Mesothelial cell of epicardium (in vitro differentiated cells): ENCODE measurements at regions not wholly inside any gene's neighbourhood (a gene's known extent, or its start where the extent isn't known, plus 50 kb on each side); places are given as distances from the start of the nearest gene placed in this dataset.
A peak's percentile ranks its signal among the peaks of the same experiment; 100 is the strongest.

ENCODE experiments used
- DNase-seq, 2 experiments: peaks; one replicate each; pipeline ENCODE4 v3.0.0; 2021; ENCODE audit warnings: low spot score in 2 of 2; ENCODE audit not compliant: unreplicated experiment in 2 of 2
- H3K27ac Mint-ChIP-seq: 2 replicates; pipeline ENCODE4 v1.8.0; 2021; ENCODE audit warnings: mixed read lengths
- H3K27me3 Mint-ChIP-seq: 2 replicates; pipeline ENCODE4 v1.8.0; 2021; ENCODE audit warnings: low read depth, mixed read lengths
- H3K36me3 Mint-ChIP-seq: 2 replicates; pipeline ENCODE4 v1.8.0; 2021; ENCODE audit warnings: mixed read lengths
- H3K4me1 Mint-ChIP-seq: 2 replicates; pipeline ENCODE4 v1.8.0; 2021; ENCODE audit warnings: mixed read lengths
- H3K4me3 Mint-ChIP-seq: 2 replicates; pipeline ENCODE4 v1.8.0; 2021; ENCODE audit warnings: mild to moderate bottlenecking, moderate library complexity, mixed read lengths
- H3K9me3 Mint-ChIP-seq: 2 replicates; pipeline ENCODE4 v1.8.0; 2021; ENCODE audit warnings: mixed read lengths
- TF ChIP-seq, protein P1 (sequence below): fragments of 200-600 bp; sonication (generic); IDR thresholded peaks from one replicate; pipeline ENCODE4 v1.5.0; 2021; ENCODE audit warnings: antibody characterized with exemption; ENCODE audit not compliant: unreplicated experiment

DNA sequence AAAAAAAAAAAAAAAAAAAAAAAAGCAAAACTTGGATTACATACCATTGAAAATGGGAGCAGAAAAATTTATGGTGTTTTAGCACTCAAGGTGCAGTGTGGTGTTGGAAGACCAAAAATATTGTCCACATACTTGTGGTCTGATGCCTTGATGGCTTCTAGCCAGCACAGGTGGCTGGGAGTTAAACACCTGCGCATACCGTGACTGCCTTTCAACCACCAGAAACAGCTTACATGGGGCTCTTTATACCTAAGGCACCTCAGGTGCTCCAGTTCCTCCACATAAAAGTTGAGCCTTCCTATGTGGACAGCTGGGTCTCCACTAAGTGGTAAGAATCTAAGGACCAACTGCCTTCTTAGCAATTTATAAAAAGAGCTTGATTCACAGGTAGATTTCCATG, 802.6 kb upstream of the CELF4 start:
- TF ChIP-seq, protein P1, sequence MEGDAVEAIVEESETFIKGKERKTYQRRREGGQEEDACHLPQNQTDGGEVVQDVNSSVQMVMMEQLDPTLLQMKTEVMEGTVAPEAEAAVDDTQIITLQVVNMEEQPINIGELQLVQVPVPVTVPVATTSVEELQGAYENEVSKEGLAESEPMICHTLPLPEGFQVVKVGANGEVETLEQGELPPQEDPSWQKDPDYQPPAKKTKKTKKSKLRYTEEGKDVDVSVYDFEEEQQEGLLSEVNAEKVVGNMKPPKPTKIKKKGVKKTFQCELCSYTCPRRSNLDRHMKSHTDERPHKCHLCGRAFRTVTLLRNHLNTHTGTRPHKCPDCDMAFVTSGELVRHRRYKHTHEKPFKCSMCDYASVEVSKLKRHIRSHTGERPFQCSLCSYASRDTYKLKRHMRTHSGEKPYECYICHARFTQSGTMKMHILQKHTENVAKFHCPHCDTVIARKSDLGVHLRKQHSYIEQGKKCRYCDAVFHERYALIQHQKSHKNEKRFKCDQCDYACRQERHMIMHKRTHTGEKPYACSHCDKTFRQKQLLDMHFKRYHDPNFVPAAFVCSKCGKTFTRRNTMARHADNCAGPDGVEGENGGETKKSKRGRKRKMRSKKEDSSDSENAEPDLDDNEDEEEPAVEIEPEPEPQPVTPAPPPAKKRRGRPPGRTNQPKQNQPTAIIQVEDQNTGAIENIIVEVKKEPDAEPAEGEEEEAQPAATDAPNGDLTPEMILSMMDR, result no peak
- no peak for DNase-seq
- Mint-ChIP-seq H3K4me1 (peaks cover 5% of the 10 kb centered on the region), H3K9me3 (no peaks in the 10 kb centered on the region), H3K27ac (no peak overlapping the region), H3K4me3 (no peak overlapping the region), H3K36me3 (no peaks in the 10 kb centered on the region), H3K27me3 (no peaks in the 10 kb centered on the region)

DNA sequence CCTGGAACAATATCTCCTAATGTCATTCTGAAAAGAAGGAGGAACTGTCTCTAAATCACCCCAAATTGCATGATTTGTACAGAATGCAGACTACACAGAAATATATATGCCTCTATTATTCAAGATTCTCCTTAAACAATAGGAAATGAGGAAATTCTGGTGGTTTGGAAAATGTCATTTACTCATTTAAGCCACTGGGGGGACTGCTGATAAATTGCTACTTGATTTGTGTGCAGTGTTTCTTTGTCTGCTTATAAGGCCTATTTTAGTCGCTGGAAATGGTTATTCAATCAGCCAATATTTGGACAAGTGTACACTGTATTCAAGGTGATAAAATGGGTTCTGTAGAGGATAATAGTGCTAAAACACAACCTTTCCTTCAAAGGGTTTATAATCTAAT, 801.9 kb upstream of the CELF4 start:
- H3K36me3 Mint-ChIP-seq, result no peaks in the 10 kb centered on the region
- no peaks in the 10 kb centered on the region for H3K27me3 Mint-ChIP-seq
- H3K9me3 Mint-ChIP-seq, result no peaks in the 10 kb centered on the region
- TF ChIP-seq, protein P1, result peak; percentile 39
- H3K27ac Mint-ChIP-seq, result no peak overlapping the region
- peaks cover 5% of the 10 kb centered on the region for H3K4me1 Mint-ChIP-seq
- no peak overlapping the region for H3K4me3 Mint-ChIP-seq
- DNase-seq, result no peak

DNA sequence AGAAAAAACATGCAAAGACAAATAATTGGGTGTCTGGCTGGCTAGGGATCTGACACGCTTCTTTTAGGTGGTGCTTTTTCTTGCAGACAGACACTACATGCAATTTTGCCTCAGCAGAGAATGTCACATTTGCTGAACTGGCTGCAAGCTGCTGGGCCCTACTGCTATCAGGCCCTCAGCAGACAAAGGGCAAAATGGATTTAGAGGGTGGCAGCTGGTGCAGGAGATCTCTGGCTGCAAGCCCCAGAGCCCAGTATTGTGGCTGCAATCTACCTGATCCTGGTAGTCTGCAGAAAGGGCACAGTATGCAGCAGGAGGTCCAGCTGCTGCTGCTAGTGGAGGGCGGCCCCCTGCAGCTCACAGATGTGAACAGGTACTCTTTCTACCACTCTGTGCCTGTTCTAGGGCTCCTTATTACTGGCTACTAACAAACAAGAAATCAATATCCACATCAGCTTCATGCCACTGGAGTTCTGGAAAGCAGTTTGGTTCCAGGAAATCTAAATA, 796.7 kb upstream of the CELF4 start:
- DNase-seq, result no peak
- H3K27ac Mint-ChIP-seq, result no peak overlapping the region
- no peaks in the 10 kb centered on the region for H3K4me1 Mint-ChIP-seq
- TF ChIP-seq, protein P1, result no peak
- H3K4me3 Mint-ChIP-seq, result no peak overlapping the region
- no peaks in the 10 kb centered on the region for H3K36me3 Mint-ChIP-seq
- no peaks in the 10 kb centered on the region for H3K9me3 Mint-ChIP-seq
- H3K27me3 Mint-ChIP-seq, result no peaks in the 10 kb centered on the region

DNA sequence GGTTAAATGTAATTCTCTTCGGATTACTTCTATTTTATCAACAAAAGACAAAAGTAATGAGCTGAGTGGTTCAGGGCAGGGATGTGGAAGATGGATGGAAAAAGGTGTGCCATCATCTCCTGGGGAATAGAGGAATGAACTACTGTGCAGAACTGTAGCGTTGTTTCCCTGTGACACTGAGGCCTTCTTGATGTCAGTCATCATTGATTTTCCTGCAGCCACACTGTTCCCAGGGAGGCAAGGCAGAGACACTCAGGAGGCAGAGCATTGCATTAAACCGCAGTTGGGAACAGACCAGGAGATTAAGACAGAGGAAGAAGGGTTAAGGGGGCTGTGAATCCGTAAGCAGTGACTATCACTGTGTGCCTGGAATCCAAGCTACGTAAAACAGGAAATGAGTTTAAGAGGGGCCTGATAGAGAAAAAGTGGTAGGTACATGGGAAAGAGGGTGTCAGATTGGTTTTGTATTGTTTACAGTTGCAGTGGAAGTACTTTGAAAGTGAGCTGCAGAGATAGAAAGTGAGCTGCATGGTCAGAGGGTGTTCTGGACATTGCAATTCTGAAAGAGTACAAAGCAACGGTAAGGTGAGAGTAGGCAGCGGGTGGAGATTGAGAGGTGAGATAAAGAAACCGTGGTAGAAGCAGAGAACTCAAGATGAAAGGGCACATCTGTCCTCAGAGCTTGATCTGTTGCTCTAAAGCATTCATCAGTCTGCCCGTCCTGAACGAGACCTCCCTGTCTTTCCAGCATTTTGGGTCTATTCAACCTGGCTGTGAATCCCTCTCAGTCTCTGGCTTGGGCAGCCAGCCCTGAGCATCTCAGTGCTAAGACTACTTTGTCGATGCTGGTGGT, 793.4 kb upstream of the CELF4 start:
- no peak for DNase-seq
- no peaks in the 10 kb centered on the region for H3K36me3 Mint-ChIP-seq
- H3K9me3 Mint-ChIP-seq, result peaks cover 3% of the 10 kb centered on the region
- no peak overlapping the region for H3K4me3 Mint-ChIP-seq
- peaks cover 2% of the 10 kb centered on the region for H3K27me3 Mint-ChIP-seq
- TF ChIP-seq, protein P1, result no peak
- no peak overlapping the region for H3K27ac Mint-ChIP-seq
- no peaks in the 10 kb centered on the region for H3K4me1 Mint-ChIP-seq

DNA sequence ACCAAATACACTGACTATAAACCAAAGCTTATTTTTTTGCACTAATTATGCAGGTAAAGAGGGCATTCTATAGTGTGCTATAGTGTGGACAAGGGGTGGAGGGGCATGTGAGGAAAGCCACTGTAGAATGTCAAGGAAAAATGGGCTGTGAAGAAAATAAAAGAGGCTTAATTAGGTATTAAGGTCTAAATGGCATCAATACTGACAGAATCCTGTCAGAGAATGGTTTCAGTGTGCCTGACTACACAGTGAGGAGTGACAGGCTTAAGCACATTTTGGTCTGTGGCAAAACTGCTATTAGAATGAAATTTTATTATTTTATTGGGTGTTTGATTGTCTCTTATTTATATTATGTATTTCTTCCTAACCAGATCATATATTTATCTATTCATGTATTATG, 787.6 kb upstream of the CELF4 start:
- Mint-ChIP-seq H3K4me1 (no peaks in the 10 kb centered on the region), H3K36me3 (no peaks in the 10 kb centered on the region), H3K27ac (no peak overlapping the region), H3K9me3 (peaks cover 3% of the 10 kb centered on the region), H3K4me3 (no peak overlapping the region), H3K27me3 (peaks cover 2% of the 10 kb centered on the region)
- no peak for DNase-seq
- TF ChIP-seq, protein P1, result no peak
